ENCODE measurements at regions not wholly inside any gene's neighbourhood (a gene's known extent, or its start where the extent isn't known, plus 50 kb on each side); places are given as distances from the start of the nearest gene placed in this dataset.

- TF ChIP-seq CTCF (conservative IDR thresholded peaks at IDR 0.05) (no peak), EZH2 (IDR thresholded peaks at IDR 0.05; ENCODE audit: low read depth) (no peak)
Measured at GRCh38 chr7:115359119-115359518, 437.2 kb downstream of the MDFIC start.

Measured in PC-9 (cell line).